ENCODE measurements at regions not wholly inside any gene's neighbourhood (a gene's known extent, or its start where the extent isn't known, plus 50 kb on each side); places are given as distances from the start of the nearest gene placed in this dataset.

DNA sequence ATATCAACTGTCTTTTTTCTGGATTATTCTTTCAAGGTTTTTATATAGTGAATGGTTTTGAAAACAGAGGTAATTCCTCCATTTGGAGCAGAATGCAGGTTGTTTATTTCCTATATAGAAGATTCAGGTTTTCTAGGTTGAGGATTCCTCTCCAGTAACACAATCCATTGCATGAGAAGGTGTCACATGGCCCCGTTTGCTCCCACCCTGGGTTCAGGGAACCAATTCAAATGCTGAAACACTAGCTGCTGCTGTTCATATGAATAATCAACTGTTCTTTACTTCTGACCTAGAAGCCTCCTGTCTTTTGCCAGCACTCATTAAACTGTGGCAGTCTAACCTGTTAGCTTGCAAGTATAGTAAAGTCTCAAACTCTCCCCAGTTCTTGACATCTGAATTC is 1316.9 kb upstream of the TENM3 start:
- no peak for TF ChIP-seq CTCF (IDR thresholded peaks at IDR 0.05; ENCODE audit: insufficient read depth, low read depth, low read length)
- TF ChIP-seq EZH2 (IDR thresholded peaks at IDR 0.05; ENCODE audit: insufficient read depth, low read length): no peak
